IPS DF 4.7 (cell line): ENCODE measurements at regions not wholly inside any gene's neighbourhood (a gene's known extent, or its start where the extent isn't known, plus 50 kb on each side); places are given as distances from the start of the nearest gene placed in this dataset.
"Not testable (repeated sequence)": the region's sequence is repeated elsewhere in the genome, so short reads cannot be mapped to it uniquely, and the experiment has no call there.

Source experiments
- DNase-seq: peaks from one replicate; pipeline ENCODE4 v3.0.0-alpha.2; 2013; ENCODE audit warnings: low spot score; ENCODE audit errors: extremely low read depth

GRCh38 chr7:29649028-29649716 lies 85.5 kb downstream of the PRR15 start:
- DNase-seq: no peak

- no peak for DNase-seq
Measured at GRCh38 chr7:29649876-29650275, 86.2 kb downstream of the PRR15 start.

GRCh38 chr7:29651477-29651876 lies 87.8 kb downstream of the PRR15 start:
- DNase-seq: no peak

- DNase-seq: no peak
Measured at GRCh38 chr7:29652556-29652955, 88.9 kb downstream of the PRR15 start.

- DNase-seq: not testable (repeated sequence)
Measured at GRCh38 chr7:29654340-29654739, 90.7 kb downstream of the PRR15 start.

DNA sequence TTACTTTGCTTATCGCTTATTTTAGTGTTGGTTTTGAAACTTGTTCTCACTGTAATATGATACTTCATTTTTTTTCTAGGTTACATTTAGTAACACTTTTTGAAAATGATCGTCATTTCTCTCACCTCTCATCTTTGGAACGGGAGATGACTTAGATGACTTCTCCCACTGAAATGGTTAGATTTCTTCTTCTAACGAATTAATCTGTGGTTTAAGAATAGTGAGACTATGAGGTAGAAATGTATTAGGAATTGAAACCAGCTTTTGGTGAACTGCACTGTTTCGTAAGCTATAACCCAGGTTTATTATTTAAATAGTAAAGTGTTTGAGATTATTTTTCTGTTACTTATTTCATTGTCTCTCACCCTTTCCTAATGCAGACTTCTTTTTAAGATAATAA lies 93.7 kb downstream of the PRR15 start:
- no peak for DNase-seq

DNA sequence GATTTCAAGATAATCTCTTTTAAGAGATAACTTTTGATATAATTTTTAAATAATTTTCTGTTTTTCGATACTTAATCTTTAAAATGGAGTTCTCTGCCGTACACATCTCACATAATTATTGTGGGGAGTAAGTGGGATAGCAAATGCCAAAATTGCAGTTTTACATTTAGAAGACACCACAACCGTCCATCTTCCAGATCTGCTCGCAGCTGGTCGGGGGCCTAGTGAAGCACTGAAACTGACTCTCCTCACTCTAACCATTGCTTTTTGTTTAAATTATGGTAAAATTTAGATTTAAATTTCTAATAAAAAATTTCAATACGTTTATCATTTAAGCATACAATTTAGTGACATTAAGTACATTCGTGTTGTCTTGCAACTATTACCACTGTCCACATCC lies 94.2 kb downstream of the PRR15 start:
- no peak for DNase-seq

DNA sequence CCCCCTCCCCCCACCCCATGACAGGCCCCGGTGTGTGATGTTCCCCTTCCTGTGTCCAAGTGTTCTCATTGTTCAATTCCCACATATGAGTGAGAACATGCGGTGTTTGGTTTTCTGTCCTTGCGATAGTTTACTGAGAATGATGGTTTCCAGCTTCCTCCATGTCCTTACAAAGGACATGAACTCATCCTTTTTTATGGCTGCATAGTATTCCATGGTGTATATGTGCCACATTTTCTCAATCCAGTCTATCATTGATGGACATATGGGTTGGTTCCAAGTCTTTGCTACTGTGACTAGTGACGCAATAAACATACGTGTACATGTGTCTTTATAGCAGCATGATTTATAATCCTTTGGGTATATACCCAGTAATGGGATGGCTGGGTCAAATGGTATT lies 95.6 kb downstream of the PRR15 start:
- DNase-seq: not testable (repeated sequence)

- DNase-seq: not testable (repeated sequence)
Measured at GRCh38 chr7:29662899-29663298, 99.3 kb downstream of the PRR15 start.

GRCh38 chr7:29664999-29665398 lies 101.4 kb downstream of the PRR15 start:
- not testable (repeated sequence) for DNase-seq

DNA sequence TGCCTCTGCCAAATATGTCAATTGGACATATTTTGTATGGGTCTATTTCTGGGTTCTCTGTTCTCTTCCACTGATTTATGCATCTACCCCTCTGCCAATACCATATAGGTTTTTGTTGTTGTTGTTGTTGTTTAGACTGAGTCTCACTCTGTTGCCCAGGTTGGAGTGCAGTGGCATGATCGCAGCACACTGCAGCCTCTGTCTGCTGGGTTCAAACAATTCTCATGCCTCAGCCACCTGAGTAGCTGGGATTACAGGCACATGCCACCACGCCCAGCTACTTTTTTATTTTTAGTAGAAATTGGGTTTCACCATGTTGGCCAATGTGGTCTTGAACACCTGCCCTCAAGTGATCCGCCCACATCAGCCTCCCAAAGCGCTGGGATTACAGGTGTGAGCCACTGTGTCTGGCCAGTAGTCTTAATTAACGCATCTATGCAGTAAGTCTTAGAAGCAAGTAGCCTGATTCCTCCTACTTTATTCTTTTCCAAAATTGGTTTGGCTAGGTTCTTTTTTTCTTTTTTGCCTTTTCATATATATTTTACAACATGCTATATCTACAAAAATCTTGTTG lies 103.5 kb downstream of the PRR15 start:
- not testable (repeated sequence) for DNase-seq

GRCh38 chr7:29671286-29671685 lies 107.7 kb downstream of the PRR15 start:
- not testable (repeated sequence) for DNase-seq

DNA sequence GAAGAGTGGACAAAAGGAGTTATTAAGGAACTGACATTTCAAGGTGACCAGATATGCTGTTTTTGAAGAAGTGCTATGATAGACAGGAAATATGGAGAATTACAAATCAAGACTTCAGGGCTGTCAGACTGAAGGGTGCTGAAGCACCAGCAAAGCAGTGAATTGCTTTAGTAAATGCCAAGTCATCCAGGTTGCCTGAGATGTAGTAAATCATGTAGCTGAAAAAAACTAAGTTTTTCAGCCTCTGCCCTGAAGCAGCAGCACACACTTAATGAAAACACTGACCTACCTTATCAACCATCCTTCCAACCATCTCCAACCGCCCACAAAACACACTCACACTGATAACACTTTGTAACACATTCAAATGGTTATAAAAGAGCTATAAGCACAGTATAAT lies 110.0 kb downstream of the PRR15 start:
- not testable (repeated sequence) for DNase-seq

DNA sequence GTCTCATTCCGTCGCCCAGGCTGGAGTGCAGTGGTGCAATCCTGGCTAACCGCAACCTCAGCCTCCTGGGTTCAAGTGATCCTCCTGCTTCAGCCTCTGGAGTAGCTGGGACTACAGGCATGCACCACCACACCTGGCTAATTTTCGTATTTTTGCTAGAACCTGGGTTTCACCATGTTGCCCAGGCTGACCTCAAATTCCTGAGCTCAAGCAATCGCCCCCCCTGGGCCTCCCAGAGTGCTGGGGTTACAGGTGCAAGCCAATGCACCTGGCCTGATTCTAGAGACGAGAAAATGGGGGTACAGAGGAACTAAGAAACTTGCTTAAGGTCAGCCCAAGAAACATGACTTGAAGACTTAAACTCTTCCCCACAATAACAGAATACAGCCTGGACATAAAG lies 111.0 kb downstream of the PRR15 start:
- DNase-seq: not testable (repeated sequence)

GRCh38 chr7:29677254-29677653 lies 113.6 kb downstream of the PRR15 start:
- not testable (repeated sequence) for DNase-seq

GRCh38 chr7:29679963-29680362 lies 116.3 kb downstream of the PRR15 start:
- not testable (repeated sequence) for DNase-seq

DNA sequence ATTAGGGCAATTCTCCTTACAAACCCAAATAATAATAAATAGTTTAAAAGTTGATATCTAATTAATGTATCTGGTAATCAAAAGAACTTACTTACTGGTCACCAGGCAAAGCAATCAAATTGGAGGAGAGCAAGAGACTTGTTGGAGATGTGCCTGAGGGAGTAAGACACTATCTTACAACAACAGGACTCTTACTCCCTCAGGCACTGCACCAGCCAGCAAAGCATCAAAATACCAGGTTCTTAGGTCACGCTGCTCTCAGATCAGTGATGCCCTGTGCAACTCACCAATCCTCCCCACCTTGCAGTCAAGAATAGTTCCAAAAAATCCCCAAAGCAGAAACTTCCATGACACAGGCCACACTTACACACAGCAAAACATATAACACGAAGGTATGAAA lies 117.0 kb downstream of the PRR15 start:
- DNase-seq: not testable (repeated sequence)

- DNase-seq: not testable (repeated sequence)
Measured at GRCh38 chr7:29684151-29684786, 120.6 kb downstream of the PRR15 start.

DNA sequence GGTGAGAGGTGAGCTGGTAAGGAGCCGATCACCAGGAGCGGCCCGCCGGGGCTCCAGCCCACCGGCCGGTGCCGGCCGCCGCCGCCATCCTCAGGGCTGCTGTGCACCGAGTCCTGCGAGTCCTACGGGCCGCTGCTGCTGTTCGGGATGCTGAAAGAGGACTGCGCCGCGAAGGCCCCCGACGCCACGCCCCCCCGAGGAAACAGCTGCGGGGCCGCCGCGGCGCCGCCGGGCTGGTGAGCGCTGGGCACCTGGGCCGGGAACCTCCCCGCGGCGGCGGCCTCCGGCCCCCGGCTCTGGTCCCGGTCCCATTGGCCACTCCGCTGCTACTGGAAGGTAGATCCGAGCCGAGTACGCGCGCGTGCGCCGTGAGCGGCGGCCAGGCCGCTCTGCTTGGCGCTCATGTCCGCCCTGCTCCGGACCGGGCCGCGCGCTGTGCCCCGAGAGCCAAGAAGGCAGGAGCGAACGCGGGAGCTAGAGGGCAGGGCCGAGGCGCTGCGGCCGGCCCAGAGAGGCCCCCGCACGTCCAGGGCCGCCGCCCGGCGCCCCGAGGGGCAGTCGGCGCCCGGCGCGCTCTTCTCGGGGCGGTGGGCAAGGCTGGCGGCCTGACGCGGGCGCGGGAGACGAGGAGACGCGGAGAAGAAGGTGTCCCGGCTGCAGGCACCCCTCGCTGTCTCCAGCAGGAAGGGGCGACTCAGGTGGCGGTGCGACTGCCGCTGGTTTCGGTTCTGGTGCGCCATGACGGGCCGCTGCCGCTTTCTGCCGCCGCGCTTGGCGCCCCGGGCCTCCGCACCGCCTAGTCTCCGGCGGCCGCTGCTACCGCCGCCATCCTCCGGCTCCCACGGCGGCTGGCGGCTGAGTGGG lies 121.3 kb upstream of the WIPF3 start:
- DNase-seq: no peak

DNA sequence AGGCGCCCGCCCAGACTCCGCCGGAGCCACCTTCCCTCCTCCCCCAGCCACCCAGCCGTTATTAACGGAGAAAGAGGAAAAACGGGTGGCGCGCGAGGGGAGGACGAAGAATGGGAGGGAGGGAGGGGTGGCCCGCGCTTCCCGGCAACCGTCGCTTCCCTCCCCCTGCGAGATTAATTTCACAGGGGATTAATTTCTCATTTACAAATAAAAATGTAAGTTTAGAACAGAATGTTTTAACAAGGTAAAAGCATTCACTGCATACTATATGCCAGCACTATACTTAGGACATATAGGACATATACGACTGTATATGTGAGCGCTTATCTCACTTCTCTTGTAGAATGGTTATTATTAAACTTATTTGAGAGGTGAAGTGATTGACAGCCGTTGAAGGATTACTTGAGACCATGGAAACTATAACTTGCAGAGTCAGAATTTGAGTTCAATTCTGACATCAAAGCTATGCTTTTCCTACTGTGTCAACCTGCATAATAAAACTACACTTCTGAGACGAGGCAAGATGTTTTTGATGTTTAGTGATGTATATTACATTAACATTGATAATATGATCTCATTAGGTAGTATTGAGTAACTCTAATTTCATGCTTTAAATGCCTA lies 120.5 kb upstream of the WIPF3 start:
- not testable (repeated sequence) for DNase-seq

GRCh38 chr7:29690510-29690909 lies 115.8 kb upstream of the WIPF3 start:
- DNase-seq: not testable (repeated sequence)
